ENCODE measurements at regions not wholly inside any gene's neighbourhood (a gene's known extent, or its start where the extent isn't known, plus 50 kb on each side); places are given as distances from the start of the nearest gene placed in this dataset.

GRCh38 chr10:59064759-59065539 is 111.5 kb upstream of the PHYHIPL start:
- TF ChIP-seq EZH2phosphoT487 (IDR thresholded peaks at IDR 0.05; ENCODE audit: low read depth) (no peak), CTCF (IDR thresholded peaks at IDR 0.05; ENCODE audit: low read depth, low read length) (no peak)
- no peaks in the 10 kb centered on the region for H3K79me2 ChIP-seq (ENCODE audit: low read length)
- H3K9me3 ChIP-seq (ENCODE audit: insufficient read depth, low read length): no peaks in the 10 kb centered on the region
- H4K20me1 ChIP-seq (ENCODE audit: insufficient read depth, low read length): no peaks in the 10 kb centered on the region
- no peak overlapping the region for H2AFZ ChIP-seq (ENCODE audit: low read depth, low read length)
- H3K9ac ChIP-seq (ENCODE audit: low read length): no peak overlapping the region
- H3K27me3 ChIP-seq (ENCODE audit: low read depth, low read length): no peaks in the 10 kb centered on the region
- H3K4me3 ChIP-seq (ENCODE audit: low read length): no peak overlapping the region
- no peak overlapping the region for H3K4me2 ChIP-seq (ENCODE audit: low read length)
- no peaks in the 10 kb centered on the region for H3K4me1 ChIP-seq (ENCODE audit: low read length)
- no peak overlapping the region for H3K27ac ChIP-seq (ENCODE audit: low read length)
- H3K36me3 ChIP-seq (replicated peaks; ENCODE audit: low read depth, low read length): no peaks in the 10 kb centered on the region

GRCh38 chr10:59068581-59069191 is 107.8 kb upstream of the PHYHIPL start:
- H3K79me2 ChIP-seq (ENCODE audit: low read length): no peaks in the 10 kb centered on the region
- no peaks in the 10 kb centered on the region for H3K36me3 ChIP-seq (replicated peaks; ENCODE audit: low read depth, low read length)
- no peak overlapping the region for H2AFZ ChIP-seq (ENCODE audit: low read depth, low read length)
- H4K20me1 ChIP-seq (ENCODE audit: insufficient read depth, low read length): no peaks in the 10 kb centered on the region
- no peak overlapping the region for H3K27ac ChIP-seq (ENCODE audit: low read length)
- TF ChIP-seq EZH2phosphoT487 (IDR thresholded peaks at IDR 0.05; ENCODE audit: low read depth) (no peak), CTCF (IDR thresholded peaks at IDR 0.05; ENCODE audit: low read depth, low read length) (no peak)
- H3K4me3 ChIP-seq (ENCODE audit: low read length): no peak overlapping the region
- H3K9ac ChIP-seq (ENCODE audit: low read length): no peak overlapping the region
- H3K9me3 ChIP-seq (ENCODE audit: insufficient read depth, low read length): no peaks in the 10 kb centered on the region
- no peak overlapping the region for H3K4me2 ChIP-seq (ENCODE audit: low read length)
- H3K27me3 ChIP-seq (ENCODE audit: low read depth, low read length): no peaks in the 10 kb centered on the region
- no peaks in the 10 kb centered on the region for H3K4me1 ChIP-seq (ENCODE audit: low read length)

- H3K4me2 ChIP-seq (ENCODE audit: low read length): no peak overlapping the region
- H2AFZ ChIP-seq (ENCODE audit: low read depth, low read length): no peak overlapping the region
- no peaks in the 10 kb centered on the region for H3K4me1 ChIP-seq (ENCODE audit: low read length)
- H3K27ac ChIP-seq (ENCODE audit: low read length): no peak overlapping the region
- H3K9me3 ChIP-seq (ENCODE audit: insufficient read depth, low read length): no peaks in the 10 kb centered on the region
- no peak overlapping the region for H3K9ac ChIP-seq (ENCODE audit: low read length)
- H3K36me3 ChIP-seq (replicated peaks; ENCODE audit: low read depth, low read length): no peaks in the 10 kb centered on the region
- H4K20me1 ChIP-seq (ENCODE audit: insufficient read depth, low read length): no peaks in the 10 kb centered on the region
- TF ChIP-seq EZH2phosphoT487 (IDR thresholded peaks at IDR 0.05; ENCODE audit: low read depth): no peak
- no peak for TF ChIP-seq CTCF (IDR thresholded peaks at IDR 0.05; ENCODE audit: low read depth, low read length)
- H3K4me3 ChIP-seq (ENCODE audit: low read length): no peak overlapping the region
- no peaks in the 10 kb centered on the region for H3K27me3 ChIP-seq (ENCODE audit: low read depth, low read length)
- H3K79me2 ChIP-seq (ENCODE audit: low read length): no peaks in the 10 kb centered on the region
Measured at GRCh38 chr10:59072038-59072437, 104.4 kb upstream of the PHYHIPL start.

GRCh38 chr10:59073456-59074053 is 102.9 kb upstream of the PHYHIPL start:
- H3K36me3 ChIP-seq (replicated peaks; ENCODE audit: low read depth, low read length): no peaks in the 10 kb centered on the region

More at GRCh38 chr10:59073456-59074053, 102.9 kb upstream of the PHYHIPL start:
- H3K4me1 ChIP-seq (ENCODE audit: low read length): no peaks in the 10 kb centered on the region
- H3K79me2 ChIP-seq (ENCODE audit: low read length): no peaks in the 10 kb centered on the region
- no peaks in the 10 kb centered on the region for H4K20me1 ChIP-seq (ENCODE audit: insufficient read depth, low read length)
- H3K9me3 ChIP-seq (ENCODE audit: insufficient read depth, low read length): no peaks in the 10 kb centered on the region
- H3K9ac ChIP-seq (ENCODE audit: low read length): no peak overlapping the region
- no peak overlapping the region for H3K27ac ChIP-seq (ENCODE audit: low read length)
- no peak for TF ChIP-seq CTCF (IDR thresholded peaks at IDR 0.05; ENCODE audit: low read depth, low read length)
- no peak for TF ChIP-seq EZH2phosphoT487 (IDR thresholded peaks at IDR 0.05; ENCODE audit: low read depth)
- no peaks in the 10 kb centered on the region for H3K27me3 ChIP-seq (ENCODE audit: low read depth, low read length)
- no peak overlapping the region for H3K4me3 ChIP-seq (ENCODE audit: low read length)
- no peak overlapping the region for H3K4me2 ChIP-seq (ENCODE audit: low read length)
- no peak overlapping the region for H2AFZ ChIP-seq (ENCODE audit: low read depth, low read length)

Data from OCI-LY3 (cell line).